CD14-positive monocyte (primary cell): ENCODE measurements at regions not wholly inside any gene's neighbourhood (a gene's known extent, or its start where the extent isn't known, plus 50 kb on each side); places are given as distances from the start of the nearest gene placed in this dataset.

Source experiments
- DNase-seq, 3 donors: peaks; one replicate each; pipeline ENCODE4 v3.0.0-alpha.2; 2011 to 2022
- H2AFZ ChIP-seq: 2 replicates; pipeline ENCODE4 v1.6.0; 2012; ENCODE audit warnings: mild to moderate bottlenecking, low read depth, low read length, inconsistent platforms; ENCODE audit not compliant: insufficient read depth, poor library complexity, severe bottlenecking
- H3K27ac ChIP-seq, 2 donors: 1 replicate in 1 of 2; 2 replicates in 1 of 2; pipeline ENCODE4 v1.5.1; 2012 to 2013; ENCODE audit warnings: low read length in 2 of 2, control low read depth in 1 of 2, inconsistent platforms in 1 of 2, low read depth in 1 of 2, mild to moderate bottlenecking in 1 of 2
- H3K27me3 ChIP-seq, 2 donors: one replicate each; pipeline versions ENCODE4 v1.6.0 to v1.6.1; 2011 to 2013; ENCODE audit warnings: low read length in 2 of 2; ENCODE audit not compliant: control insufficient read depth in 2 of 2, insufficient read depth in 2 of 2
- H3K36me3 ChIP-seq, 2 donors: replicated peaks in 1 of 2; 1 replicate in 1 of 2; 2 replicates in 1 of 2; pipeline versions ENCODE4 v1.5.1 to v1.6.1; 2012 to 2013; ENCODE audit warnings: low read length in 2 of 2, control low read depth in 1 of 2, inconsistent platforms in 1 of 2, mild to moderate bottlenecking in 1 of 2; ENCODE audit not compliant: insufficient read depth in 2 of 2, control insufficient read depth in 1 of 2
- H3K4me1 ChIP-seq, 2 donors: 1 replicate in 1 of 2; 2 replicates in 1 of 2; pipeline versions ENCODE4 v1.5.1 to v1.6.1; 2012 to 2013; ENCODE audit warnings: low read length in 2 of 2, control low read depth in 1 of 2, inconsistent platforms in 1 of 2, mild to moderate bottlenecking in 1 of 2, moderate library complexity in 1 of 2; ENCODE audit not compliant: insufficient read depth in 2 of 2, control insufficient read depth in 1 of 2
- H3K4me2 ChIP-seq: replicated peaks from 2 replicates; pipeline ENCODE3; 2012; ENCODE audit warnings: low read length, moderate library complexity, mild to moderate bottlenecking; ENCODE audit not compliant: poor library complexity, severe bottlenecking; ENCODE audit errors: extremely low read depth
- H3K4me3 ChIP-seq, 3 experiments: fragments of 200-600 bp in 1 of 3; sonication (generic) in 1 of 3; replicated peaks in 1 of 3; 1 replicate in 2 of 3; 2 replicates in 1 of 3; pipeline ENCODE4 v1.5.1; 2011 to 2013; ENCODE audit warnings: low read length in 3 of 3, mild to moderate bottlenecking in 3 of 3, control low read depth in 2 of 3, low read depth in 2 of 3, inconsistent platforms in 1 of 3, moderate library complexity in 1 of 3
- H3K79me2 ChIP-seq: 2 replicates; pipeline ENCODE4 v1.6.0; 2012; ENCODE audit warnings: mild to moderate bottlenecking, control low read depth, inconsistent platforms, low read length, moderate library complexity; ENCODE audit not compliant: insufficient read depth
- H3K9ac ChIP-seq: 2 replicates; pipeline ENCODE4 v1.6.0; 2017; ENCODE audit warnings: low read length, mild to moderate bottlenecking; ENCODE audit not compliant: insufficient read depth, poor library complexity, severe bottlenecking
- H3K9me3 ChIP-seq, 2 donors: replicated peaks in 1 of 2; 1 replicate in 1 of 2; 2 replicates in 1 of 2; pipeline versions ENCODE4 v1.5.1 to v1.6.1; 2012 to 2013; ENCODE audit warnings: low read length in 2 of 2, control low read depth in 1 of 2; ENCODE audit not compliant: control insufficient read depth in 1 of 2, insufficient read depth in 1 of 2
- H4K20me1 ChIP-seq: 2 replicates; pipeline ENCODE4 v1.6.0; 2012; ENCODE audit warnings: mild to moderate bottlenecking, low read length, control low read depth, moderate library complexity; ENCODE audit not compliant: insufficient read depth
- H3K27ac Mint-ChIP-seq, 7 donors: one replicate each; pipeline ENCODE4 v1.8.0; 2020; ENCODE audit warnings: mild to moderate bottlenecking in 7 of 7, mixed read lengths in 7 of 7, moderate library complexity in 6 of 7, inconsistent platforms in 2 of 7
- H3K27me3 Mint-ChIP-seq, 3 donors: one replicate each; pipeline ENCODE4 v1.8.0; 2021 to 2022; ENCODE audit warnings: low read depth in 3 of 3, mild to moderate bottlenecking in 3 of 3, mixed read lengths in 3 of 3, moderate library complexity in 3 of 3, inconsistent platforms in 1 of 3
- H3K36me3 Mint-ChIP-seq, 2 donors: one replicate each; pipeline ENCODE4 v1.8.0; 2020; ENCODE audit warnings: mixed read lengths in 2 of 2, inconsistent platforms in 1 of 2, mild to moderate bottlenecking in 1 of 2
- H3K4me1 Mint-ChIP-seq: one replicate; pipeline ENCODE4 v1.8.0; 2020; ENCODE audit warnings: mild to moderate bottlenecking, mixed read lengths
- H3K4me3 Mint-ChIP-seq, 2 donors: one replicate each; pipeline ENCODE4 v1.8.0; 2020; ENCODE audit warnings: mild to moderate bottlenecking in 2 of 2, mixed read lengths in 2 of 2, moderate library complexity in 1 of 2
- H3K9me3 Mint-ChIP-seq, 7 donors: one replicate each; pipeline ENCODE4 v1.8.0; 2020 to 2022; ENCODE audit warnings: mixed read lengths in 7 of 7, mild to moderate bottlenecking in 6 of 7, moderate library complexity in 6 of 7, inconsistent platforms in 2 of 7
- CTCF ChIP-seq: fragments of 200-600 bp; IDR thresholded peaks from one replicate; pipeline ENCODE4 v1.8.0; 2022; ENCODE audit warnings: antibody characterized with exemption, mild to moderate bottlenecking
- WGBS: methylation state at CpG from one replicate; pipeline ENCODE4 v1.1.5; 2013; ENCODE audit warnings: missing lambda C conversion rate; ENCODE audit not compliant: insufficient coverage; 5-methylcytosine and 5-hydroxymethylcytosine counted together
- intact Hi-C, 2 donors: fragments of 100-400 bp; cut with micrococcal nuclease; formaldehyde crosslinking; loops; one replicate each; pipeline versions ENCODE4 v1.15.0 to v1.15.1; 2023

GRCh38 chr20:11205769-11206362 lies 532.1 kb upstream of the JAG1 start:
- Mint-ChIP-seq H3K4me3 (no peak overlapping the region), H3K27me3 (peaks cover 0 to 6% (median under 1%) of the 10 kb centered on the region in 3 donors), H3K27ac (no peak overlapping the region), H3K9me3 (peaks cover 0 to 2% (median 0%) of the 10 kb centered on the region in 7 donors), H3K4me1 (peaks cover 2% of the 10 kb centered on the region), H3K36me3 (no peaks in the 10 kb centered on the region)
- Histone ChIP-seq H3K4me2 (no peak overlapping the region), H4K20me1 (no peaks in the 10 kb centered on the region), H3K4me3 (no peak overlapping the region), H3K9me3 (no peaks in the 10 kb centered on the region), H3K36me3 (no peaks in the 10 kb centered on the region), H3K79me2 (no peaks in the 10 kb centered on the region), H3K27ac (no peak overlapping the region), H3K4me1 (no peaks in the 10 kb centered on the region), H3K27me3 (no peaks in the 10 kb centered on the region), H3K9ac (no peak overlapping the region), H2AFZ (no peak overlapping the region)
- no peak for DNase-seq
- WGBS: 100% methylated on average over 1 of the region's 4 CpGs
- intact Hi-C loops: no loop called here
- no peak for TF ChIP-seq CTCF

GRCh38 chr20:11207749-11208502 lies 534.1 kb upstream of the JAG1 start:
- peaks cover 0 to 2% (median 0%) of the 10 kb centered on the region in 7 donors for H3K9me3 Mint-ChIP-seq

More at GRCh38 chr20:11207749-11208502, 534.1 kb upstream of the JAG1 start:
- no peak overlapping the region for H3K9ac ChIP-seq
- H3K27ac ChIP-seq: no peak overlapping the region
- no peaks in the 10 kb centered on the region for H4K20me1 ChIP-seq
- no peaks in the 10 kb centered on the region for H3K36me3 Mint-ChIP-seq
- H2AFZ ChIP-seq: no peak overlapping the region
- peaks cover 2% of the 10 kb centered on the region for H3K4me1 Mint-ChIP-seq
- H3K4me1 ChIP-seq: no peaks in the 10 kb centered on the region
- H3K27me3 Mint-ChIP-seq: peaks cover 0 to 6% (median 0%) of the 10 kb centered on the region in 3 donors
- H3K9me3 ChIP-seq: no peaks in the 10 kb centered on the region
- no peak for TF ChIP-seq CTCF
- no peaks in the 10 kb centered on the region for H3K27me3 ChIP-seq
- H3K4me3 Mint-ChIP-seq: no peak overlapping the region
- WGBS: 98% methylated on average over 8 of the region's 10 CpGs
- H3K4me3 ChIP-seq: no peak overlapping the region
- H3K4me2 ChIP-seq: no peak overlapping the region
- DNase-seq: no peak
- no peaks in the 10 kb centered on the region for H3K36me3 ChIP-seq
- H3K79me2 ChIP-seq: no peaks in the 10 kb centered on the region
- intact Hi-C loops: no loop called here
- no peak overlapping the region for H3K27ac Mint-ChIP-seq
